ENCODE measurements at regions not wholly inside any gene's neighbourhood (a gene's known extent, or its start where the extent isn't known, plus 50 kb on each side); places are given as distances from the start of the nearest gene placed in this dataset.
"Not testable (repeated sequence)": the region's sequence is repeated elsewhere in the genome, so short reads cannot be mapped to it uniquely, and the experiment has no call there.

DNA sequence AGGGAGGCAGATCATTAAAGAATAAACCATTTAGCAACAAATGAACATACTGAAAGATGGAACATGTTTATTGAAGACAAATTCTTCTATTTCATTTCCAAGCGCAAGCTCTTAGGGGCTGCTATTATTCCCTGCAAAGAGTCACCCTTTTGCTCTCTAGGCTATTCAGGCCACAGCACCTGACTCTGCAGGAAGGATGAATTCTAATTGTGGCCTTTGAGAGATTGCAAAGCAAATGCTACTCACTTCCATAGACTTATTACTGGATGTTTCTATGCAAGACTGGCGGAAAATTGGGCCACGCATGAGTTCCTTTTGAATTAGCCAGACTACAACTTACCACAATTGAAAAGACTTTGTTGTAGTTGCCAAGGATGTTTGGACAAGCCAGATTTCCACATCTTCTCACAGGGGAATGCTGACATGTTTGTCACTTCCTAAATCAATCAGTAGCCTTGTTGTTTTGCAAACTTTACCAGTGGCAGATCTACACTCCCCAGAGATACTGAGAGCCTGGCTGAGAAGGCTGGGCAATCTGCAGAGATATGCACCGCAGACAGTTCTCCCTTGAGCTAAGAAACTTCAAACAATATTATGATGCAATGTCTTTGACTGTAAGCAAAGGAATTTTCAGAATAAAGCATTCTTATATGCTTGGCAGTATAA is 334.3 kb upstream of the SYT1 start:
- no peak for DNase-seq

DNA sequence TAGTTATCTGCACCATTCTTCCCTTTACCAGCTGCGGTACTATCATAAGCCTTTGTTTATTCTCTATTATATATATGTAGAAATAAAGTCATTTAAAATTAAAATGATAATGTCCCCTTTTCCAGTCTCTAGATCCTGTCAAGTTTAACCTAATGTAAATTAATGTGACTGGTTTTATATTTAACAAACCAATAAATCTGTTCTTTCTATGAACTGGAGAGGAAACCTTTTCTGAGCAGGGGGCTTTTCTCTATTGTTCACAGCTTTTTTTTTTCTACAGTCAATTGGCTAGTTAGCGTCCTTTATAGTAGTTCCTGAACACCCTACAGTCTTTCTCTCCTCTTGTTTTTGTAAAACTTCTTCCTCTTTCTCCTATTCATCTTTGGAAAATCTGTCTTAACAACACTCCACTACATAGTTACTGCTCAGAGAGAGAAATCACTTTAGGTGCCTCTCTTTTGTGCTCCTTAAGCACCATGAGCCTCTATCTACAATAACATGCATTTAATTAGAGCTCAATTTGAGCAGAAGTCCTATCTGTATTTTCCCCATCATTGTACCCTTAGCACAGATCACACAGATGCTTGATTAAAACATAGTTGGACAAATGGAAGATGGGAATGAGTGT is 332.6 kb upstream of the SYT1 start:
- no peak for DNase-seq

DNA sequence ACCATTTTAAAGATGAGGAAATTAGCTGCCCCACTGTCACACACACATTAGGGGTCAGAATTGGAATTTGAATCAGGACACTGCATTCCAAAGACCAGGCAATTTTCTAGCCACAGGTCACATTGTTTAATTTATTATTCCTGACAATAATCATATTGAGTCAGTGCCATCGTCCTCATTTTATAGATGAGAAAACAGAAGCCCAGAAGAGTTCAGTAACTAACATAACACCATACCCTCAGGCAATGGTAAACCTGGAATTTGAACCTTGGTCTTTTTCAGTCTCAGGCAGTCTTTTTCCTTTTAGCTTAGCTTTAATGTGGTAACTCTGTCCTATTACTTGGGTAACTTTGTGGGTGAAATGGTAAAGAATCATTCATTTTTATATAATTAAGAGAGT is 330.3 kb upstream of the SYT1 start:
- no peak for DNase-seq

DNA sequence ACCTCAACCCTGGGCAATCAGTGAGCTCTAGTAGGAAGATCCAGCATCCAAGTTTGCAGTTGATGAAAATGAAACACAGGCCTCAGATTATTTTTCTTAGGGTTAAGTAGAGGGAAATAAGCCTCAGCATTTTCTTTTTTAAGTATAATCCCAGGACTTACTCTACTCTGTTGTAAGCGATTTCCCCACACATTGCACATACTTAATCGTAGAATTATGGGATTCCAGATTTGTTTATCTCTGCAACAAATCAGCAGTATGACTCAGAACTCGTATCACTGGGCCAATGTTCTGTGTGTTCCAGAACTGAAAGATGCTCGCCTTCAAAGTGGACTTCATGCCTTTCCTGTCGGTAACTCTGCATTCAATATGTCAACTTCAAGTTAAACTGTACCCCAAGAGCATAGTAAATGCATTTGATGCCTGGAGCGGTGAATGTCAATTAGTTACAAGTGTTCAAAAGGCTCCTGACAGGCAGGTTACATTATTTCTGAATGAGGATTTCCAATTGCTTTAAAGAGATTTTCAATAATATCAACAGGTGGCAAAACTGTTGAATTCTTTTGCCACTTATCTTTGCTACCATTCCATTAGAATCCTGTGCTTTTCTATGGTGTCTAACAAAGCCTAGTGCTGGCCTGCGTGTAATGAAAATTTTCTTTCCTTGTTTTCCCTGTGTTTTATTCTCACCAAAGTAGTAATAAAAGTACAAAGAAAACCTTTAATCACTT is 323.8 kb upstream of the SYT1 start:
- DNase-seq = no peak

DNA sequence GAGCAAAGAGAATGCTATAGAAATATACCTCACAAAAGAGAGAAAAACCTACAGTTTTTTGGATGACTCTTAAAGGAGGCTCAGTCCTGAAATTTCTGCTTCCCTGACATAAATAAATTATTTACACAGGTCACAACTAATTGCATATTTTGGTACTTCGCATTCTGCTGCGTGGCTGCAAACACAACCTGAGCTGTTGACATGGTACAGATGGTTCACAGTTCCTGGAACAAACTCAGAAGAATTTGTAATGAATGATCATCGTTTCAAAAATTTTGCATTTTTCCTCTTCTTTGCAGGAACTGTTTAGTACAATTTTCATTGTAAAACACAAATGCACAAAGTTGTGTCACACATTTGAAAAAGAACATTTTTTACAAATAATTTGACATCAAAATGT is 313.7 kb upstream of the SYT1 start:
- no peak for DNase-seq

DNA sequence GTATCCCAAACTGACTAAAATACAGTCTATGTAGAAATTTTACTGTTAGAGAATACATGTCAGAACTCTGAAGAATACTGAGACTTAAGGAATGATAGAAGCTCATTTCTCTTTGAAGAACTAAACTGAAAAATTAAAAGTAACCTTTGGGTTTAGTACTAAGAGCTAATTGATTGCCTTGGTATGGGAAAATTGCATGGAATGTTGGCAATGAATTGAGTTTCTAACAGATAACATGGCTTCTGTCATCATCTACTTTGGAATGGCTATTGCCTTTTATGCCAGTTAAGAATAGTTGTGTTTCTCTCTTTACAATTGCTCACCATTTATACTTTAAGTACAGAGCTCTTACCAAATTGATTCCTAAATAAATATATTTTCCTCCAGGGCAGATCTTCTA is 308.8 kb upstream of the SYT1 start:
- no peak for DNase-seq

DNA sequence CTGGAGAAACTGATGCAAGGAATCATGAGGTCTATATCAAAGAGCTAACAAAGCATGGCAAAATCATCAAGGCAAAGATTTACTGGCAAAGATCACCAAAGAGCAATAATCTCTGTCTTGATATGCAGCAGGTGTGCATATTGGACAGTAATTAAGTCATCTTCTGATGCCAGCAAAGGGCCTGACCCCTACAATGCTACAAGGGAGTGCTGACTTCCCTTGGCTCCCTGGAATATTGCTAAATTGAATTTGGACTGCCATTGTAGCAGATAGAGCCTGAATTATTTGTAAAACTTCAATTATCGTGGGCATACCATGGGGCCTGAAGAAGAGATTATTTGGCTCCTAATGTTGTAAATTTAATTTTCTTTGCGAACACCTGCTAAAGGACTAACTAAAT is 307.9 kb upstream of the SYT1 start:
- no peak for DNase-seq

DNA sequence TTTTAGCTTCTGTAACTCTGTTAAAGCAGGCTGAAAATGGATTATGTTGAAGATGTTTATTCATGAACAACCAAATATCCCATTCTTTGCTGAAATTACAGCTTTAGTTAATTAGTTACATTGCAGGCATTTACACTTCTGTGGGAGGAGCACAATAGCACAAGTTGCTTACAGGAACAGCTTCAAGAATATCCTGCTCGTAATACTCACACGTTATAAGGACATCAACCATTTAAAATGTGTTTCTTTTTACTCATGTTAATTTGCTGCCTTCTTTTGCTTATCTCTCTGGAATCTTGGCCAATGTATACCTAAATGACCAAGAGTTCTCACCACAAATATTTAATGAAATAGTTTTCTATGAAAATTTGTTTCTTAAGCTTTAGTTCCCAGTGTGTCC is 305.2 kb upstream of the SYT1 start:
- DNase-seq = peak; percentile 61

DNA sequence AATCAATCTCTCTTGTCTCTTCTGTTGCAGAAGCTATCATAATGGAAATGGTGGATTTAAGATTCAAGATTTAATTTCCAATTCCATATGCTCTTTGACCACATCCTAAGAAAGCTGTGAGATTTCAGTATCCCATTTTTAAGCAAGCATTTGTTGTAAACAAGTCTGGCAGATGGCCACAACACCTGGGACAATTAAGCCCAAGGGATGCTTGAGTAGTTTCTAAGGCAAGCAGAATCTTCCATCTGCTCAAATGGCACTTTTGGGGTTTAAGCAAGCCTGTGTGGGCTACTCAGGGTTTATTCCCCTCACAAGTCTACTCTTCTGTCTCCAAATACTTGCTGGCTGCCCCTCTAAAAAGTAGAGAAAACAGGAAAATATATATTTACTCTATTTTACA is 304.7 kb upstream of the SYT1 start:
- peak; percentile 98 for DNase-seq

DNA sequence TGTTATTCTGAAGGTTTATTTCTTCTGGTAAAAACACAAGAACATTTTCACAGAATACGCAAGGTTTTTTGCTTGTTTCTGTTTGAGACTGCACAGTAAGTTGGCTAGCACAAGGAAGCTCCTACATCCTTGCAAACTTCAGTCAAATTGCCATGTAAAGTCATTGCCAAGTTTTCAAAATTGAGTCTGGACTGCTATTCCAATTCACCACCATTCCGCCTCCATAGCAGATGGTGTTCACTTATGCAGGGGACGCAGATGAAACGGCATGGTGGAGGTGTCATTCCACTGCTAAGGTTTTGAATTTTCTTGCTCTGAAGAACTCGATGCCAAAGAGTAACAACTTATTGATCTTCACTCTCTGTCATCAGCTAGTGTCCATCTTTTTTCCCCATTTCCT is 303.9 kb upstream of the SYT1 start:
- DNase-seq = peak; percentile 56

DNA sequence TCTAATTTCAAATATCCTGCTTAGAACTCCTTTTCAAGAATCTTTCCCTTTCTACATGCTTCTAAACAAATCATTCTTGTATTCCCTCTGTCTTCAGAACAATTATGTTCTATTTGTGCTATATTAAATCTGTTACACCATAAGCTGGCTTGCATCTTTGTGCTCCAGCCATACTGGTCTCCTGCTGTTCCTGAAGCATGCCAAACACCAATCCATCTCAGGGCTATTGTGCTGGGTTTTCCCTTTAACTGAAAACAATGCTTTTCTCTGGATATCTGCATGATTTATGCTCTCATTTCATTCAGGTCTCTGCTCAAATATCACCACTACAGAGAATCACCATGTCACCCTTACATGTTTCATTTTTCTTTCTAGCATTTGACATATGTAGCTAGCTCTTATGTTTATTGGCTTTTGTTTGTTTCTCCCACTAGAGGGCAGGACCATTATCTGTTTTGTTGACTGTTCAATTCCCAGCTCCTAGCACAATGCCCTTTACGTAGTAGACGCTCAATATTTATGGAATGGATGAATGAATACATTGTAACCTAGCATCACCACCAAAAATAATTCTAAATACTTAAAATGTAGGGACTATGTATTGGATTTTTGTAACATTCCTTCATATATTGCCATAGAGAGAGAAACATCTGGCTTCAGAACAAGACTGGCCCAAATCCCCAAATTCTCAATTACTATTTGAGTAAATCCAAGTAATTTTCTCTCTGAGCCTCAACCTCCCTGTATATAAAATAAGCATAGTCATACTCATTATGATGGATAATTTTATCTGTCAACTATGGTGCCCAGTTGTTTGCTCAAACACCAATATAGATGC is 302.0 kb upstream of the SYT1 start:
- peak; percentile 74 for DNase-seq

DNA sequence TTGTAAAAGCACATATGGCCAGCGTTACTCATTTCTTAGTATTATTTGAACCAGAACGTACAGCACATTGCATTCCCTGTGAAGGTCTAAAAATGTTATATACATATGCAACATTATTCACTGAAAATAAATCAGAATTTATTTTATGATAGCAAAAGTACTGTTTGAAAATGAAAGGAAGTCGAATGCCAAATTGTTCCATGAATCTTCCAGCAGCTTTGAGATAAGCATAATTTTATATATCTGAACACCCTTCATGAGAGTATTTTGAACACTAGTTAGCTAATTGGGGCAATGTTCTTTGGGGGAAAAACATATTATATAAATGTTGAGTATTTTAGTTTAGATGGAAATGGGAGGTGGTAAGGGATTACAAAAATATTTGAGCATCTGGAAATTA is 300.7 kb upstream of the SYT1 start:
- no peak for DNase-seq

DNA sequence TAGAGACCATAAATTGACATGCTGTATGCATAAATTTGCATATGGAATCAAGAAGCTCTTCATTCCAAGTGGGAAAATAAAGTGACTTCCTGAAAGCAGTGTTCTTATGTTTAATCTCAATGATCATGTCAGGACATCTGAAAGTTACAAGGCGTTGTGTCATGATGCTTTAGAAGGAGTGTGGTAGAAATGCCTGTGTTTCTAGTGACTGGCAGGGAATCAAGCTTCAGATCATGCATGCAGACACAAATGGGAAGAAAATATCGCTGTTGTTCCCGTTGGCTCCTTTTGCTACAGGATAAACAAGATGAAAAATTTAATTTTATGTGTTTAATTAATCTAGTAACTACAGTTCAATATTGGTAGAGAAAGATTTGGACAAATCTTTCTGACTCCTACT is 298.1 kb upstream of the SYT1 start:
- no peak for DNase-seq

DNA sequence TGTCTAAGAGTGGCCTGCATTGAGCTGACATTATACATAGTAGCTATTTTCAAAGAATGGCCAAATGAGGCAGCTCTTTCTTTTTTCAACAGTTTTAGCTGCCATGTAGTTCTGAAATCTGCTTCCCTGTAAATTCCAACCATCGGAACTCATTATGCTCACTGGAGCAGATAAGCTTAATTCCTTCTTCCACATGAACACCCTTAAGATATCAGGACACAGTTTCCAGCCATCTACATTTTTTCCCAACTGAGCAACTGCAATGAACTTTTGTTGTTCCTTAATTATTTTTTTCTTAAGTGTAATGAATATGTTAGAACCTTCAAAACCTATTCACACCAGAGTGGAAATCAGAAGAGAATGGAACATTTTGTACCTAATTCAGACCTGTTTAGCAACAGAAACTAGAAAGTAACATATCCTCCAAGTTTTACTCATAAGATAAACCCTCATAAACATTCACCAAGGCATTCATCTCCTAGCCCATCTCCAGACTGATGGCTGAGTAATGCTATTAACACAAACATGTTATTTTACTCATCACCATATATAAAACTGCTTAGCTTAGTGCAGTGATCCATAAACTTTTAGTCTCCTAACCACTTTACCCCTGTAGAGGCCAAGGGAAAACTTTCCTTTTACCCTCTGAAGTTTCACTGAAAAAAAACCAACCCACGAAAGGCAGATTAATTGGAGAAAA is 296.1 kb upstream of the SYT1 start:
- peak; percentile 30 for DNase-seq

DNA sequence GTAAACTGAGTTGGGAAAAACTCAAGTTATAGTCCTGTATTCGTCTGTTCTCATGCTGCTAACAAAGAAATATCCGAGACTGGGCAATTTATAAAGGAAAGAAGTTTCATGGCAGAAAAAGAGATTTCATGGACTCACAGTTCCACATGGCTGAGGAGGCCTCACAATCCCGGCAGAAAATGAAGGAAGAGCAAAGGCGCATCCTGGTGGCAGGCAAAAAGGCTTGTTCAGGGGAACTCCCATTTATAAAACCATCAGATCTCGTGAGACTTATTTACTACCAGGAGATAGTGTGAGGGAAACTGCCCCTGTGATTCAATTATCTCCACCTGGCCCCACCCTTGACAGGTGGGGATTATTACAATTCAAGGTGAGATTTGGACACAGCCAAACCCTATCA is 292.6 kb upstream of the SYT1 start:
- peak; percentile 29 for DNase-seq

DNA sequence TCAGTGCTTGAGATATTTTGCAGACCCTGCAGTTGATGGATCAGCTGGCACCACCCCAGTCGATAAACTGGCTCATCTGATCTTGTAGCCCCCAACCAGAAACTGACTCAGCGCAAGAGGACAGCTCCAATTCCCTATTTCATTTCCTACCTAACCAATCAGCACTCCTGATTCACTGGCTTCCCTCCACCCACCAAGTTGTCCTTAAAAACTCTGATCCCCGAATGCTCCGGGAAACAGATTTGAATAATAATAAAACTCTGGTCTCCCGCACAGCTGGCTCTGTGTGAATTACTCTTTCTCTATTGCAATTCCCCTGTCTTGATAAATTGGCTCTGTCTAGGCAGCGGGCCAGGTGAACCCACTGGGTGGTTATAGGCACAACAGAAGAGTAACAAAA is 289.4 kb upstream of the SYT1 start:
- not testable (repeated sequence) for DNase-seq

DNA sequence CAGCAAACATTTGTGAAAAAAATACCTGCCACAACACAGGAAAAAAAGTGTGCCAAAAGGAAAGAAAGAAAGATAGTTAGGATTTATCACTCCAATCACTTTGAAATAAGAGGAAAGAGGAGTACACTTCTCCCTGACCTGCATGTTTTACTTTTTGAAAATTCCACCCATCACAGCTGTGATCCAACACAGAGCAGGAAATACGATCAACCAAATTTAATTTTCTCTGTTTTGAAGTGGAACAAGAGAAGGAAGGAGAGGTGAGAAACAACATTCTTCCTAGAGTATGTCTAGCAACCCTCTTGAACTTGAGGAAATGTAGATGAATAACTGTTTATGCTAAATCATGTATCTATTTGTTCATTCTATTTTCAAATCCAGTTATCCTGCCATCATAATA is 284.7 kb upstream of the SYT1 start:
- no peak for DNase-seq

DNA sequence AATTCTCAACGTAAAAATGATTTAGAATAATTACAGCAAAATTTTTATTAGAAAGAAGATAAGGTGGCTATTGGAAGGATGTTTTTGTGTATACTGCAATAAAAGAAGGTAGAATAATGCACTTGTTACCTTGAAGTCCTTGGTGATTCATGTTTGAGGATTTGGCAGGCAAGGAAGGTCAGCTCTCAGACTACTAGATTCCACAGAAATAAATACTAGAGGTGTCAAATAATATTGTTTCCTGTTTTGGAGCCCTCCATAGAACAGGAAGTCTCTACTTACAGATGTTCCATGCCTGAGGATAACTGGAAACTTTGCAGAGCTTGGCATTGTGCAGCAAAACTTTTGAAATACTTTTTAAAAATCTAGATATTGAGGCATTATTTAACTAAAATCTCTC is 284.3 kb upstream of the SYT1 start:
- DNase-seq = no peak

DNA sequence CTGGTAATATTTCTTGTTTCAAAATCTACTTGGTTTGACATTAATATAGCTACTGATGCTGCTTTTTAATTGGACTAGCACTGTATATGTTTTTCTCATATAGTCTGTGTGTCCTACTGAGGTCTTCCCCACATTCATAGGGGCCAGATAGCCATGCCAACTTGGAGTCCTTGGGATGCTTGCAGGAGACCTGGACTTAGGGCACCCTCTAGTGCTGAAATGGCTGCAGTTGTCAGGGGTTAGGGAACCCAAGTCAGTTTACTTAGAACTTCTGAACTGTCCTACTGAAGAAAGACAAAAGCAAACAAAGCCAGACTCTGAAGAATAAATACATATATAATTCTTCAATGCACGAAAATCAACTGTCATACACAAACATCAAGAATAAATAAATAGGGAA is 279.9 kb upstream of the SYT1 start:
- peak; percentile 69 for DNase-seq

DNA sequence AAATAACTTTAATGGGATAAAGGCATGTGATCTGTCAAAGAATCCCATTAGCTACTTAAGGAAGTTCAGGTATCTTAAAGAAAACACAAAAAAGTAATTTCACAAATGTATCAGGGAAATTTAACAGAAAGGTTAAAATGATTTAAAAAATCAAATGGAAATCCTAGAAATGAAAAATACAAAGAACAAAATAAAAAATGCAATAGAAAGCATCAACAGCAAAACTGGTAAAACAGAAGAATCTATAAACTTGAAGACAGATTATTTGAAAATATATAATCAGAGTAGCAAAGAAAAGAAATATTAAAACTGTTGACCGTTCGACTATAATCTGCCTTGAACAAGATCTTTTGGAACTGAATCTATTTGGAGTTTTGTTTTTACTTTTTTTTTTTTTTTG is 279.4 kb upstream of the SYT1 start:
- no peak for DNase-seq

DNA sequence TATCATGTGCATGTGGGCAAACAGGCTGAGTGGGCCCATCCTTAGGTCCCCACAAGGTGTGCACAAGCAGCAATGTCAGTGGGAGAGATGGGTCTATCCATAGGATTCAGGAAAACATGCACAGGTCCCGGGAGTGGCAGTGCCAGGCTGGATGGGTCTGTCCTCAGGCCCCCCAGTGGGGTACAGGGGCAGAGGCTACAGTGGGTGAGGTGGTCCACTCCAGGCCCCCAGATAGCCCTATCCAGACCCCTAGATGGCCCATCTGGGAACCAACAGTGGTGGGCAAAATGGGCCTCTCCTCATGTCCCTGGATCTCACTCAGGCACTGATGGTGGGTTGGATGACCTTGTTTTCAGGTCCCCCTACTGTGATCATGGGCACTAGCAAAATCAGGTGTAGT is 277.8 kb upstream of the SYT1 start:
- no peak for DNase-seq

DNA sequence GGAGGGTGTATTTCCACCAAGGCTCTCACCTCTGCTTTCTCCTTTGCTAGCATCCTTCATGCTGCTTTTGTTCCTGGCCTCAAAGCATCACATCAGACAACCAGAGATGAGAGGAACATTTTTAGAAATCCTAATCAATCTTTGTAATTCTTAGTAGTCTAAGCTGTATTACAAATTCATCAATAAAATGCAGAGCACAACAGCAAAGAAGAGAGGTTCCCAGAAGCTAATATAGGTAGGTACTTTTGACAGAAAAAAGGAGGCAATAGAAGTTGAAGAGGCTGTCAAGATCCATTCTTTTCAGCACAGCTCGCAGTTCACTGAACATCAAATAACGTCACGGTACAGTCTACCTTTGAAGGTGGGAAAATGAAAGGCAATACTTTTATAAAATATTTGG is 265.2 kb upstream of the SYT1 start:
- no peak for DNase-seq

DNA sequence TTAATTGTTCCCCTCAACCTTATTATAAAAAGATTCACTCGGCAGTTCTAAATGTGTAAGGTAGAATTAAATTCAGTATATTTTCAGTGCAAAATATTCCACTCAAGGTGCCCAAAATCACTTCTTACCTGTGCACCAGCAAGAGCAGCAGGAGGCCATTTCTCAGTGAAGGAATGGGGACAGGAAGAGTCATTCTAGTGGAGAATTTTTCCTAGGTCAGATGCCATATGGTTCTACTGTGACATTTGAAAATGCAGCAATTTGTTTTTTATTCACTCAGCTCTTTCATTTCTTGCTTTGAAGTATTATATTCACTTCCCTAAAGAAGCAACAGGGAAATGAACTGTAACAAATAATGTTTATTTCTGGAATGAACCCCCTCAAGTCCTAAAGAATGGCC is 264.0 kb upstream of the SYT1 start:
- DNase-seq = no peak
